ENCODE measurements at regions not wholly inside any gene's neighbourhood (a gene's known extent, or its start where the extent isn't known, plus 50 kb on each side); places are given as distances from the start of the nearest gene placed in this dataset.
"Not testable (repeated sequence)": the region's sequence is repeated elsewhere in the genome, so short reads cannot be mapped to it uniquely, and the experiment has no call there.

- in situ Hi-C loops (cut with HindIII; ENCODE audit: low pct_ligation_motif_present, low pct_unique_long_range_greater_than_20kb, low sequenced_read_pairs); DNase-seq: not testable (repeated sequence)
Measured at GRCh38 chr16:72729552-72729951, 318.4 kb downstream of the ZFHX3 start.

GRCh38 chr16:72728516-72728915 lies 319.4 kb downstream of the ZFHX3 start:
- DNase-seq, result no peak
- in situ Hi-C loops (cut with HindIII; ENCODE audit: low pct_ligation_motif_present, low pct_unique_long_range_greater_than_20kb, low sequenced_read_pairs), result no loop called here

GRCh38 chr16:72727565-72727964 lies 320.4 kb downstream of the ZFHX3 start:
- no peak for DNase-seq
- in situ Hi-C loops (cut with HindIII; ENCODE audit: low pct_ligation_motif_present, low pct_unique_long_range_greater_than_20kb, low sequenced_read_pairs), result no loop called here

GRCh38 chr16:72725643-72726042 lies 322.3 kb downstream of the ZFHX3 start:
- DNase-seq, result no peak
- in situ Hi-C loops (cut with HindIII; ENCODE audit: low pct_ligation_motif_present, low pct_unique_long_range_greater_than_20kb, low sequenced_read_pairs), result no loop called here

- DNase-seq, result no peak
Measured at GRCh38 chr16:72723781-72724180, 324.1 kb downstream of the ZFHX3 start.

GRCh38 chr16:72722552-72722951 lies 325.4 kb downstream of the ZFHX3 start:
- DNase-seq, result no peak
- in situ Hi-C loops (cut with HindIII; ENCODE audit: low pct_ligation_motif_present, low pct_unique_long_range_greater_than_20kb, low sequenced_read_pairs), result no loop called here

More at GRCh38 chr16:72723781-72724180, 324.1 kb downstream of the ZFHX3 start:
- in situ Hi-C loops (cut with HindIII; ENCODE audit: low pct_ligation_motif_present, low pct_unique_long_range_greater_than_20kb, low sequenced_read_pairs), result no loop called here

- no peak for DNase-seq
- in situ Hi-C loops (cut with HindIII; ENCODE audit: low pct_ligation_motif_present, low pct_unique_long_range_greater_than_20kb, low sequenced_read_pairs), result no loop called here
Measured at GRCh38 chr16:72721981-72722380, 325.9 kb downstream of the ZFHX3 start.

- in situ Hi-C loops (cut with HindIII; ENCODE audit: low pct_ligation_motif_present, low pct_unique_long_range_greater_than_20kb, low sequenced_read_pairs), result no loop called here
- no peak for DNase-seq
Measured at GRCh38 chr16:72715267-72715666, 332.7 kb downstream of the ZFHX3 start.

- in situ Hi-C loops (cut with HindIII; ENCODE audit: low pct_ligation_motif_present, low pct_unique_long_range_greater_than_20kb, low sequenced_read_pairs), result no loop called here
- no peak for DNase-seq
Measured at GRCh38 chr16:72711823-72712222, 336.1 kb downstream of the ZFHX3 start.

- in situ Hi-C loops (cut with HindIII; ENCODE audit: low pct_ligation_motif_present, low pct_unique_long_range_greater_than_20kb, low sequenced_read_pairs), result no loop called here
- DNase-seq, result no peak
Measured at GRCh38 chr16:72705801-72706200, 342.1 kb downstream of the ZFHX3 start.

- in situ Hi-C loops (cut with HindIII; ENCODE audit: low pct_ligation_motif_present, low pct_unique_long_range_greater_than_20kb, low sequenced_read_pairs), result no loop called here
- DNase-seq, result no peak
Measured at GRCh38 chr16:72704746-72705372, 343.1 kb downstream of the ZFHX3 start.

GRCh38 chr16:72689851-72690250 lies 358.1 kb downstream of the ZFHX3 start:
- in situ Hi-C loops (cut with HindIII; ENCODE audit: low pct_ligation_motif_present, low pct_unique_long_range_greater_than_20kb, low sequenced_read_pairs), result no loop called here

GRCh38 chr16:72680732-72681131 lies 367.2 kb downstream of the ZFHX3 start:
- in situ Hi-C loops (cut with HindIII; ENCODE audit: low pct_ligation_motif_present, low pct_unique_long_range_greater_than_20kb, low sequenced_read_pairs), result no loop called here
- no peak for DNase-seq

More at GRCh38 chr16:72689851-72690250, 358.1 kb downstream of the ZFHX3 start:
- no peak for DNase-seq

GRCh38 chr16:72679856-72680255 lies 368.1 kb downstream of the ZFHX3 start:
- in situ Hi-C loops (cut with HindIII; ENCODE audit: low pct_ligation_motif_present, low pct_unique_long_range_greater_than_20kb, low sequenced_read_pairs), result no loop called here
- DNase-seq, result no peak

GRCh38 chr16:72677662-72678447 lies 370.1 kb downstream of the ZFHX3 start:
- DNase-seq, result no peak
- in situ Hi-C loops (cut with HindIII; ENCODE audit: low pct_ligation_motif_present, low pct_unique_long_range_greater_than_20kb, low sequenced_read_pairs), result no loop called here

- peak; percentile 51 for DNase-seq
Measured at GRCh38 chr16:72673118-72673517, 374.8 kb downstream of the ZFHX3 start.

GRCh38 chr16:72666267-72666666 lies 381.7 kb downstream of the ZFHX3 start:
- DNase-seq, result peak; percentile 13
- in situ Hi-C loops (cut with HindIII; ENCODE audit: low pct_ligation_motif_present, low pct_unique_long_range_greater_than_20kb, low sequenced_read_pairs), result no loop called here

More at GRCh38 chr16:72673118-72673517, 374.8 kb downstream of the ZFHX3 start:
- in situ Hi-C loops (cut with HindIII; ENCODE audit: low pct_ligation_motif_present, low pct_unique_long_range_greater_than_20kb, low sequenced_read_pairs), result no loop called here

GRCh38 chr16:72665701-72666100 lies 382.2 kb downstream of the ZFHX3 start:
- DNase-seq, result no peak
- in situ Hi-C loops (cut with HindIII; ENCODE audit: low pct_ligation_motif_present, low pct_unique_long_range_greater_than_20kb, low sequenced_read_pairs), result no loop called here

GRCh38 chr16:72664509-72665408 lies 383.2 kb downstream of the ZFHX3 start:
- in situ Hi-C loops (cut with HindIII; ENCODE audit: low pct_ligation_motif_present, low pct_unique_long_range_greater_than_20kb, low sequenced_read_pairs), result no loop called here
- DNase-seq, result peak; percentile 100
